ENCODE measurements at regions not wholly inside any gene's neighbourhood (a gene's known extent, or its start where the extent isn't known, plus 50 kb on each side); places are given as distances from the start of the nearest gene placed in this dataset.

DNA sequence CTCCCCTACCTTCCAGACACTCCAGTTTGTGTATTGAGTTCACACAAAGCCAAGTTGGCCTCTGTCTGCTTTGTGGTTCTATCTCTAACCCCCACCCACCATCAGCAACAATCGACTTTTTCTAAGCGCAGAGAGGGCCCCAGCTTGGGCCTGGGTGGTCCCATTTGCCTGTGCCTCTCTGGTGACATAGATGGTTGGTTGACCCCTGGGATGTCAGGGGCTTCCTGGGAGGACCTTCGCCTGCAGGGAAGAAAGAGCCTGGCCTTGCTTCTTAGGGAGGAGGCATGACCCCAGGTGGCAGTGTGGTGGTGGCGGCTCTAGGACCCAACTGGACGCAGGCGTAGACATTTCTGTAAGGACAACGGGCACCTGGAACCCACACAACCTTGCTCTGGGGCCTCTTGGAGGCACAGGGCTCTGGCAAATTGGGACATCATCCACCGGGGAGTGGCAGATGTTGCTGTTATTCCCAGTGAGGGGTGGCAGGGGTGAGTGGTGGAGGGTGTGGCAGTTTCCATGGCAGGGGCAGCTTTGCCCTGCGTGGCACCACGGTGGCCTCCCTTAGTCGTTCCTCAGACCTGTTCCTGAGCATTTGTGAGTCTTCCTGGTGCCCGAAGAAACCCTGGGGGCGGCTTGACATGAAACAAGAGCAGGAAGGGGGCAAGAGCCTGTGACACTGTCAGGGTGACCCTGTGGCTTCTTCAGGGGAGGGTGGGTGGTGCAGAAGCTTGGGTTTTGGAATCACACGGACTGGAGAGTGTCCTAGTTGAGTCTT, 171.0 kb upstream of the IER5L start:
- CTCF ChIA-PET = interaction anchor here (0.6 kb wide), 1 partner anchor 98 kb away, joined by 3 read pairs; no protein-coding TSS in a partner anchor

GRCh38 chr9:129347316-129348120, 169.5 kb upstream of the IER5L start:
- TF ChIP-seq, protein P1, sequence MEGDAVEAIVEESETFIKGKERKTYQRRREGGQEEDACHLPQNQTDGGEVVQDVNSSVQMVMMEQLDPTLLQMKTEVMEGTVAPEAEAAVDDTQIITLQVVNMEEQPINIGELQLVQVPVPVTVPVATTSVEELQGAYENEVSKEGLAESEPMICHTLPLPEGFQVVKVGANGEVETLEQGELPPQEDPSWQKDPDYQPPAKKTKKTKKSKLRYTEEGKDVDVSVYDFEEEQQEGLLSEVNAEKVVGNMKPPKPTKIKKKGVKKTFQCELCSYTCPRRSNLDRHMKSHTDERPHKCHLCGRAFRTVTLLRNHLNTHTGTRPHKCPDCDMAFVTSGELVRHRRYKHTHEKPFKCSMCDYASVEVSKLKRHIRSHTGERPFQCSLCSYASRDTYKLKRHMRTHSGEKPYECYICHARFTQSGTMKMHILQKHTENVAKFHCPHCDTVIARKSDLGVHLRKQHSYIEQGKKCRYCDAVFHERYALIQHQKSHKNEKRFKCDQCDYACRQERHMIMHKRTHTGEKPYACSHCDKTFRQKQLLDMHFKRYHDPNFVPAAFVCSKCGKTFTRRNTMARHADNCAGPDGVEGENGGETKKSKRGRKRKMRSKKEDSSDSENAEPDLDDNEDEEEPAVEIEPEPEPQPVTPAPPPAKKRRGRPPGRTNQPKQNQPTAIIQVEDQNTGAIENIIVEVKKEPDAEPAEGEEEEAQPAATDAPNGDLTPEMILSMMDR (IDR thresholded peaks at IDR 0.05; ENCODE audit: unreplicated experiment) = no peak
- peaks cover 19% of the 10 kb centered on the region for H3K36me3 Mint-ChIP-seq (ENCODE audit: insufficient read depth, unreplicated experiment)
- ChIA-PET CTCF (interaction anchor here (1.1 kb wide), 1 partner anchor 12 kb away, joined by 4 read pairs; no protein-coding TSS in a partner anchor), POLR2A (interaction anchor here (1.0 to 3.7 kb wide), 3 partner anchors 13 to 170 kb away, joined by 5 to 38 read pairs (median 7); partner anchors contain the start of gene IER5L)
- no TSS peak for BruUV-seq (replicated peaks)
- H3K9me3 Mint-ChIP-seq (ENCODE audit: unreplicated experiment) = no peaks in the 10 kb centered on the region
- DNase-seq (ENCODE audit: unreplicated experiment) = peak; percentile 50
- peaks cover 5% of the 10 kb centered on the region for H3K4me1 Mint-ChIP-seq (ENCODE audit: insufficient read depth, unreplicated experiment)
- H3K27me3 Mint-ChIP-seq (ENCODE audit: insufficient read depth, unreplicated experiment) = no peaks in the 10 kb centered on the region
- intact Hi-C loops (cut with micrococcal nuclease) = no loop called here
- H3K27ac Mint-ChIP-seq (ENCODE audit: low read depth, unreplicated experiment) = no peak overlapping the region
- H3K4me3 Mint-ChIP-seq (ENCODE audit: unreplicated experiment) = no peak overlapping the region

More for the DNA sequence above, 171.0 kb upstream of the IER5L start:
- intact Hi-C loops (cut with micrococcal nuclease) = no loop called here
- H3K4me1 Mint-ChIP-seq (ENCODE audit: insufficient read depth, unreplicated experiment) = peaks cover 5% of the 10 kb centered on the region
- no peak for DNase-seq (ENCODE audit: unreplicated experiment)
- peaks cover 10% of the 10 kb centered on the region for H3K36me3 Mint-ChIP-seq (ENCODE audit: insufficient read depth, unreplicated experiment)
- no peaks in the 10 kb centered on the region for H3K27me3 Mint-ChIP-seq (ENCODE audit: insufficient read depth, unreplicated experiment)
- POLR2A ChIA-PET = interaction anchor here (0.9 to 2.1 kb wide), 4 partner anchors 16 to 200 kb away, joined by 3 to 6 read pairs (median 4); no protein-coding TSS in a partner anchor
- H3K4me3 Mint-ChIP-seq (ENCODE audit: unreplicated experiment) = no peak overlapping the region
- H3K27ac Mint-ChIP-seq (ENCODE audit: low read depth, unreplicated experiment) = no peak overlapping the region
- TF ChIP-seq, protein P1 (IDR thresholded peaks at IDR 0.05; ENCODE audit: unreplicated experiment) = no peak
- BruUV-seq (replicated peaks) = no TSS peak
- no peaks in the 10 kb centered on the region for H3K9me3 Mint-ChIP-seq (ENCODE audit: unreplicated experiment)

GRCh38 chr9:129346046-129346445, 168.0 kb upstream of the IER5L start:
- Mint-ChIP-seq H3K4me3 (ENCODE audit: unreplicated experiment) (no peak overlapping the region), H3K4me1 (ENCODE audit: insufficient read depth, unreplicated experiment) (no peaks in the 10 kb centered on the region), H3K27me3 (ENCODE audit: insufficient read depth, unreplicated experiment) (no peaks in the 10 kb centered on the region), H3K9me3 (ENCODE audit: unreplicated experiment) (no peaks in the 10 kb centered on the region), H3K27ac (ENCODE audit: low read depth, unreplicated experiment) (no peak overlapping the region), H3K36me3 (ENCODE audit: insufficient read depth, unreplicated experiment) (peaks cover 19% of the 10 kb centered on the region)
- TF ChIP-seq, protein P1 (IDR thresholded peaks at IDR 0.05; ENCODE audit: unreplicated experiment) = no peak
- POLR2A ChIA-PET = interaction anchor here (0.7 to 3.7 kb wide), 4 partner anchors 12 to 437 kb away, joined by 3 to 38 read pairs (median 4); no protein-coding TSS in a partner anchor
- CTCF ChIA-PET = interaction anchor here (0.7 to 1.4 kb wide), 2 partner anchors 10 to 214 kb away, joined by 3 read pairs; no protein-coding TSS in a partner anchor
- BruUV-seq (replicated peaks) = no TSS peak
- DNase-seq (ENCODE audit: unreplicated experiment) = no peak
- intact Hi-C loops (cut with micrococcal nuclease) = no loop called here

Measured in MCF 10A (cell line).